GM18507 (cell line): ENCODE measurements at regions not wholly inside any gene's neighbourhood (a gene's known extent, or its start where the extent isn't known, plus 50 kb on each side); places are given as distances from the start of the nearest gene placed in this dataset.

Source experiments
- DNase-seq: peaks from one replicate; pipeline ENCODE4 v3.0.0; 2011; ENCODE audit warnings: low read depth; ENCODE audit not compliant: insufficient read length; ENCODE audit errors: extremely low spot score
- FAIRE-seq: peaks from 2 replicates; lab custom pipeline; 2011; peaks lifted over from hg19 to GRCh38; lab: Jason Lieb, UNC

GRCh38 chr2:216923706-216924105 lies 63.8 kb upstream of the TNP1 start:
- no peak for FAIRE-seq
- no peak for DNase-seq

GRCh38 chr2:216922175-216922780 lies 62.4 kb upstream of the TNP1 start:
- no peak for FAIRE-seq
- DNase-seq: no peak

- DNase-seq (no peak), FAIRE-seq (no peak)
Measured at GRCh38 chr2:216920937-216921456, 61.1 kb upstream of the TNP1 start.

- no peak for FAIRE-seq
Measured at GRCh38 chr2:216920143-216920876, 60.4 kb upstream of the TNP1 start.

GRCh38 chr2:216918088-216918680 lies 58.3 kb upstream of the TNP1 start:
- FAIRE-seq (no peak), DNase-seq (no peak)

More at GRCh38 chr2:216920143-216920876, 60.4 kb upstream of the TNP1 start:
- no peak for DNase-seq

GRCh38 chr2:216916956-216917650 lies 57.2 kb upstream of the TNP1 start:
- no peak for DNase-seq

GRCh38 chr2:216915557-216916150 lies 55.8 kb upstream of the TNP1 start:
- no peak for FAIRE-seq
- no peak for DNase-seq

More at GRCh38 chr2:216916956-216917650, 57.2 kb upstream of the TNP1 start:
- FAIRE-seq: no peak

- FAIRE-seq (no peak), DNase-seq (no peak)
Measured at GRCh38 chr2:216914491-216914890, 54.6 kb upstream of the TNP1 start.

GRCh38 chr2:216911886-216912285 lies 52.0 kb upstream of the TNP1 start:
- FAIRE-seq (no peak), DNase-seq (no peak)

GRCh38 chr2:216911008-216911407 lies 51.1 kb upstream of the TNP1 start:
- DNase-seq (no peak), FAIRE-seq (no peak)

GRCh38 chr2:216909541-216910210 lies 49.8 kb upstream of the TNP1 start:
- FAIRE-seq: no peak
- DNase-seq: no peak
